HAP-1 (cell line): ENCODE measurements at regions not wholly inside any gene's neighbourhood (a gene's known extent, or its start where the extent isn't known, plus 50 kb on each side); places are given as distances from the start of the nearest gene placed in this dataset.

Experiments used
- DNase-seq, 2 experiments: peaks; one replicate each; pipeline ENCODE4 v3.0.0-alpha.2; 2016 to 2020; ENCODE audit warnings: low spot score in 2 of 2
- H3K27me3 ChIP-seq: fragments of 250-450 bp; sonication (Bioruptor Pico); 2 replicates; pipeline ENCODE4 v1.5.1; 2020; ENCODE audit warnings: low read depth, mild to moderate bottlenecking, moderate library complexity
- H3K36me3 ChIP-seq: fragments of 250-450 bp; sonication (Bioruptor Pico); replicated peaks from 2 replicates; pipeline ENCODE4 v1.5.1; 2020; ENCODE audit warnings: mild to moderate bottlenecking
- H3K4me1 ChIP-seq: fragments of 250-450 bp; sonication (Bioruptor Pico); 2 replicates; pipeline ENCODE4 v1.5.1; 2020; ENCODE audit warnings: mild to moderate bottlenecking
- H3K4me3 ChIP-seq: fragments of 250-450 bp; sonication (Bioruptor Pico); 2 replicates; pipeline ENCODE4 v1.5.1; 2020; ENCODE audit warnings: mild to moderate bottlenecking, moderate library complexity
- H3K9me3 ChIP-seq: fragments of 250-450 bp; sonication (Bioruptor Pico); 2 replicates; pipeline ENCODE4 v1.5.1; 2020; ENCODE audit warnings: mild to moderate bottlenecking, moderate library complexity
- in situ Hi-C: fragments of 300-500 bp; cut with MboI; formaldehyde crosslinking; loops from 3 replicates; pipeline ENCODE4 v1.14.3; 2020; ENCODE audit warnings: low sequenced_read_pairs, inconsistent platforms, mixed read lengths

GRCh38 chr2:52395912-52396311, 1364.0 kb upstream of the NRXN1 start:
- Histone ChIP-seq H3K27me3 (no peaks in the 10 kb centered on the region), H3K4me1 (no peaks in the 10 kb centered on the region), H3K4me3 (no peak overlapping the region), H3K36me3 (no peaks in the 10 kb centered on the region), H3K9me3 (no peaks in the 10 kb centered on the region)
- no peak for DNase-seq
- in situ Hi-C loops: no loop called here

DNA sequence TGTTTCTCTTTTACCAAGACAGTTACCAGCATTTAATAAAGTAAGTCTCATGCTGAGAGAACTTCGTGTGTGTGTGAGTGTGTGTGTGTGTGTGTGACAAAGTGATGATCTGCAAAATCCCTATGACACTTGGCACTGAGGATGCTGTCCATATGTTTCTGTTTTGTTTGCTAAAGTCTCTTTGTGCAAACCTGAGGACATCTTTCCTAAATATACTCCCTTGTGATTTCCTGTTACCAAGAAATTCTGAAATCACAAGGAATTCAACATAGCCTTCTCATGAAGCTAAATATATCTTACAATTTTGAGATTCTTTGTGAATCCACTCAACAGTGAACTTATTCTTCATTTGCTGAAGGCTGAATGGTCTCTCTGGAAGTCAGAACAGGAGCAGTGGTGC, 1359.7 kb upstream of the NRXN1 start:
- H3K4me1 ChIP-seq: peaks cover 20% of the 10 kb centered on the region
- no peaks in the 10 kb centered on the region for H3K27me3 ChIP-seq
- H3K4me3 ChIP-seq: no peak overlapping the region
- no peak for DNase-seq
- in situ Hi-C loops: no loop called here
- no peaks in the 10 kb centered on the region for H3K9me3 ChIP-seq
- H3K36me3 ChIP-seq: no peaks in the 10 kb centered on the region

GRCh38 chr2:52390651-52391050, 1358.7 kb upstream of the NRXN1 start:
- no peaks in the 10 kb centered on the region for H3K9me3 ChIP-seq
- H3K4me3 ChIP-seq: no peak overlapping the region
- H3K27me3 ChIP-seq: no peaks in the 10 kb centered on the region
- peak in 1 of 2 experiments; percentile 47 for DNase-seq
- peaks cover 20% of the 10 kb centered on the region for H3K4me1 ChIP-seq
- in situ Hi-C loops: no loop called here
- H3K36me3 ChIP-seq: no peaks in the 10 kb centered on the region

DNA sequence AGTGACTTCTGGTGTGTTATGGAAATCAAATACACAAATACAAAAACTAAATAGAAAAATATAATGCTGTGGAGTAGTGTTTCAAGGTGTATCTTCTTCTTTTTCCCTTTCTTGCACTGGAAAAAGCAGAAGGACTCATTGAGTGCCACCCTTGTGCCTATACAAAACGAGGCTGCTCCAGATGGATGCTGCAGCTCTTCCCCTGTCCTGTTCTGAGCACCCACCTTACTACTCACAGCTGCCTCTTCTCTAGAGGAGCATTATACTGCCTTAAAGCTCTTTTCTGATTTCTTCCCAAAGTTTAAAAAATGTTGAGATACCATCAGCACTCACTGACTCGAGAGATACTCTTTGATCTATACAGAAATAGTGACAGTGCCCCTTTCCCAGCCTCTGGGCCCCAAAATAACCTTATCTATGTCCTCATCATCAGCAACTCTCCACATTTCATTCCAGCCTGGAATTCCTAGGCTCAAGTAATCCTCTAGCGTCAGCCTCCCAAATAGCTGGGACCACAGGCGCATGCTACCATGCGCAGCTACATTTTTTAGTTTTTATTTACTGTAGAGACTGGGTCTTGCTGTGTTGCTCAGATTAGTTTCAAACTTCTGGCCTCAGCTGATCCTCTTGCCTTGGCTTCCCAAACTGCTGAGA, 1356.1 kb upstream of the NRXN1 start:
- no peaks in the 10 kb centered on the region for H3K9me3 ChIP-seq
- in situ Hi-C loops: no loop called here
- H3K36me3 ChIP-seq: no peaks in the 10 kb centered on the region
- H3K27me3 ChIP-seq: no peaks in the 10 kb centered on the region
- no peak overlapping the region for H3K4me3 ChIP-seq
- DNase-seq: no peak
- H3K4me1 ChIP-seq: peaks cover 20% of the 10 kb centered on the region

DNA sequence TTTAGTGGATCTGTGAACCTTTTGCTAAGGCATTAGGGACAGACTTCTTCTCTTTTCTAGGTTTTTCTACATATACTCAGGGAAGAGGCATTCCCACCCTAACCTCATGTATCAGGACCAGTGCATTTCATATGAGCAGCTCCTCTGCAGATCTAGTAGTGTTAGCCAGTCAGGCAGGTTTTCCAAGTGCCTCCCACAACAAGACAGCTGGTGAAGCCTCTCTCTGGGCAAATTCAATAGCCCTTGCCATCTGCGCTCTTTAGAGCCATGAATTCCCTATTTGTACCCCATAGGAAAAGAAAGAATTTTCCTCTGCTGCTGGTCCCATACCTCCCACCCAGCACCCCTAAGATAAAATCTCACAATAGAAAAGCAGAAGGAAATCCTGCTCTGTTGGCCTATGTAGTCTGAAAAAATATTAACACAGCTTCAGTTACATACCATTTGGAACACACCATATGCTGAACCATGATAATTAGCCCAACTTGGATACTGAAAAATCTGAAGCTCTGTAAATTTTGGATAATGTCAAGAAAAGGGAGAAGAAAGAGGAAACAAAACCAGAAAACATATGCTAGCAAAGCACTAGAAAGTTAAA, 1354.6 kb upstream of the NRXN1 start:
- in situ Hi-C loops: no loop called here
- no peaks in the 10 kb centered on the region for H3K27me3 ChIP-seq
- H3K4me3 ChIP-seq: no peak overlapping the region
- H3K9me3 ChIP-seq: no peaks in the 10 kb centered on the region
- no peak for DNase-seq
- no peaks in the 10 kb centered on the region for H3K36me3 ChIP-seq
- H3K4me1 ChIP-seq: peaks cover 20% of the 10 kb centered on the region

DNA sequence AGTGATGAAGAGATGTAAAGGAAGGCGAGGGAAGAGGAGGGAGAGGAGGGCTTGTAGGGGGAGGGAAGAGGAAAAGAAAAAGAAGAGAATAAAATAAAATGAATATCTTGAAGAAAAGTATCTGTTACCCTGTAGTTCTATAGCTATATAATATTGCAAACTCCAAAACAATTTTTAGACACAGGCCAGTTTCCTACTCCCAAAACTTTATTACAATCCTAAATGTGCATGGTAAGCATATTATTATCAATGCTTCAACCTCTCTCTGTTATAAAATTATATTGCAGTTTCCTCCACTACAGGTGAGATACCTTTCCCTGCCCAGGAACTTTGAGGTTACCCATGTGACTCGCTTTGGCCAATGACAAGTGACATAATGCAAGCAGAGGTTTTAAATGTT, 1351.6 kb upstream of the NRXN1 start:
- Histone ChIP-seq H3K9me3 (no peaks in the 10 kb centered on the region), H3K36me3 (no peaks in the 10 kb centered on the region), H3K4me3 (no peak overlapping the region), H3K27me3 (no peaks in the 10 kb centered on the region), H3K4me1 (peaks cover 9% of the 10 kb centered on the region)
- in situ Hi-C loops: no loop called here
- no peak for DNase-seq

- no peaks in the 10 kb centered on the region for H3K36me3 ChIP-seq
- no peak for DNase-seq
- H3K9me3 ChIP-seq: no peaks in the 10 kb centered on the region
- no peaks in the 10 kb centered on the region for H3K27me3 ChIP-seq
- in situ Hi-C loops: no loop called here
- H3K4me1 ChIP-seq: no peaks in the 10 kb centered on the region
- H3K4me3 ChIP-seq: no peak overlapping the region
Observed at GRCh38 chr2:52369178-52369577, 1337.2 kb upstream of the NRXN1 start.

- no peak overlapping the region for H3K4me3 ChIP-seq
- in situ Hi-C loops: no loop called here
- H3K27me3 ChIP-seq: no peaks in the 10 kb centered on the region
- H3K36me3 ChIP-seq: no peaks in the 10 kb centered on the region
- DNase-seq: no peak
- H3K4me1 ChIP-seq: no peaks in the 10 kb centered on the region
- H3K9me3 ChIP-seq: no peaks in the 10 kb centered on the region
Observed at GRCh38 chr2:52368141-52368540, 1336.2 kb upstream of the NRXN1 start.

DNA sequence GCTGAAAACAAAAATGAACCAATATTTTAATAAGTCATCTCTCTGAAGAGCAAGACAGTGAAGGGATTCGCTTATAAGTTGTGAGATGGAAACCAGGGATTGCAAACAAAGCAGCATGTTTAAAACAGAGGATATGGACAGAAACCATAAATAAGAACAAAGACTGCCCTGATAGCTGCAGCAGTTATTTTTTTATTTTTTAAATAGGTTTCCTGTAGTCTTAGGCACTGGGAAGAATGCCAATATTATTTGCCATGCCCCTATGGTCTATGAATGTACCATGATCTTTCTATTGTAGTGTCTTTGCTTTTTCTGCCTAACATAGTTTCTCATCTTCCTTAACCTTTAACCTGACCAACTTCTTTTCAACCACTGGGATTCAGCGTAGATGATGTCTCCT, 1334.0 kb upstream of the NRXN1 start:
- no peaks in the 10 kb centered on the region for H3K36me3 ChIP-seq
- no peak for DNase-seq
- H3K4me1 ChIP-seq: no peaks in the 10 kb centered on the region
- in situ Hi-C loops: no loop called here
- H3K4me3 ChIP-seq: no peak overlapping the region
- H3K27me3 ChIP-seq: no peaks in the 10 kb centered on the region
- no peaks in the 10 kb centered on the region for H3K9me3 ChIP-seq

DNA sequence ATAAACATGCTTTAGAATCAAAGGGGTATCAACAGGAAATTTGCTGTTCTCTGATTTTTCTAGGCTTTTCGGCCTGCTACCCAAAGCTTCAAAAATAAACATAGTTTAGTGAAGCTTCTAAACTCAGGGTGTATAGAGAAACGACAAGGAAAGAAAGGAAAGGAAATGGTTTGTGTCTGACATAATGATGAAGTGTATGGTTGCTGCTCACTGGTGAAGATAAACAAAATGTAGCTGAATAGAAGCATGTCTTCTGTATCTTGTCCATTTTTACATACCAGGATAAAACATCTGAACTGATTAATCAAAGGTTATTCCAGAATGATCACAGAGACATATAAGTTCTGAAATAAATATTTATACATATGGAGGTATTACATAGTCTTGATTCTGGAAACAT, 1324.6 kb upstream of the NRXN1 start:
- Histone ChIP-seq H3K9me3 (no peaks in the 10 kb centered on the region), H3K4me1 (no peaks in the 10 kb centered on the region), H3K36me3 (no peaks in the 10 kb centered on the region), H3K27me3 (no peaks in the 10 kb centered on the region), H3K4me3 (no peak overlapping the region)
- DNase-seq: no peak
- in situ Hi-C loops: no loop called here

DNA sequence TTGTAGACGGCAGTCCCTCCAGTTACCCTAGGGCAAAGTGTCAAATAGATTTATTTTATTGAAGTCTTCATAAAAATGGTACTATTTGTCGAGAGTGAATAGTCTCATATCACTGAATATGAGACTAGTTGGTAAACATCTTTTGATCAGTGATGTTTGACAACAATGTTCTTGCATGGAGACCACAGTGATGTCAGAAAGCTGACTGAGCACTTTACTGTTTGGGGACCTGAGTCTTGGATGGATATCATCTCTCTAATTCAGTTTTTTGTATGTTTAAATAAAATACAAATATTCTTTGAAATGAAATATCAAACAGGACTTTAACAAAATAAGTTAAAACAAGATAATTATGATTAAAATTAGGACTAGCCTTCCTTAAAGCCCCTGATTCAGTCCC, 1315.4 kb upstream of the NRXN1 start:
- no peaks in the 10 kb centered on the region for H3K36me3 ChIP-seq
- no peaks in the 10 kb centered on the region for H3K9me3 ChIP-seq
- no peak overlapping the region for H3K4me3 ChIP-seq
- DNase-seq: no peak
- H3K27me3 ChIP-seq: no peaks in the 10 kb centered on the region
- H3K4me1 ChIP-seq: peaks cover 17% of the 10 kb centered on the region
- in situ Hi-C loops: no loop called here

- no peaks in the 10 kb centered on the region for H3K36me3 ChIP-seq
- DNase-seq: no peak
- H3K4me1 ChIP-seq: peaks cover 17% of the 10 kb centered on the region
- no peak overlapping the region for H3K4me3 ChIP-seq
- in situ Hi-C loops: no loop called here
- H3K27me3 ChIP-seq: no peaks in the 10 kb centered on the region
- H3K9me3 ChIP-seq: no peaks in the 10 kb centered on the region
Observed at GRCh38 chr2:52345676-52346075, 1313.7 kb upstream of the NRXN1 start.

DNA sequence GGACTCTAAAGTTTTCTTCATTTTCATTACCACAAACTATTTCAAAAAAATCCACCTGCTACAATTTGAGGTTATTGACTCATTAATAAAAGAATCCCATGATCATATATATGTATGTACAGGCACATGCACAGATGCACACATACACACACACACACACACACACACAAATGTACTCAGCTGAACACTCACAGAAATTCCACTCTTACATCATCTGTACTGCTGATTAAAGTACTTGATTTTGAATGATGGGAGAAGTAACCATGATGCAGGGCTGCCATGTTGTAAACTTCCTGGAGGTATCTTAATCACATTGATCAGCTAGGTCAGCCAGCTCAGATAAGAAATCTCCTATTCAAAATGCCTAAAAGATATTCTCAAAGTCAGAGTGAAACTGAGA, 1313.2 kb upstream of the NRXN1 start:
- Histone ChIP-seq H3K36me3 (no peaks in the 10 kb centered on the region), H3K4me1 (peaks cover 17% of the 10 kb centered on the region), H3K4me3 (no peak overlapping the region), H3K27me3 (no peaks in the 10 kb centered on the region), H3K9me3 (no peaks in the 10 kb centered on the region)
- no peak for DNase-seq
- in situ Hi-C loops: no loop called here

DNA sequence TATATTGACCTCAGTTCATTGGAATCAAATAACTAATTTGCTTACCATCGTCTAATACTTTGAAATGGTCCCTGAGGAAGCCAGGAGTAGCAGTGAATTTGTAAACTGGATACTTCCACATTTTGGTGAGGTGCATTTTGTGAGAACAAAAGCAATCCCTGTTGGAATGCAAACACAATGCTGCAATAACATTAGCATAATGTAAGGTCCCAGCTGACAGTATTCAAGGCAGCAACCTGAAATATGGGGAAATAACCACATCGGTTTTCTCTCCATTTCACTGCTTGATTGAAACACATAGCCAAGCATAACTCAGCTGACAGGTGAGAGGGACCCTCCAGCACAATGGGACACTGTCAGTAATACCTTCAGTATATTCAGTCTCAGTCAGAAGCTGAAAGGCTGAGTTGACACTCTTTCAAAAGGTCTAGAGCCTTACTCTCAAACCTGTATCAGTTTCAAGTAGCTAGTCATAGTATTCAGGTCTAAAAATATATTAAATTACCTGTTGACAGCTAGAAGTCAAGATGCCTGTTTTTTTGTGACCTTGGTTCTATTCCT, 1311.9 kb upstream of the NRXN1 start:
- Histone ChIP-seq H3K4me1 (peaks cover 17% of the 10 kb centered on the region), H3K4me3 (no peak overlapping the region), H3K9me3 (no peaks in the 10 kb centered on the region), H3K27me3 (no peaks in the 10 kb centered on the region), H3K36me3 (no peaks in the 10 kb centered on the region)
- in situ Hi-C loops: no loop called here
- peak; percentile 20 to 65 for DNase-seq
